ENCODE measurements at regions not wholly inside any gene's neighbourhood (a gene's known extent, or its start where the extent isn't known, plus 50 kb on each side); places are given as distances from the start of the nearest gene placed in this dataset.

DNA sequence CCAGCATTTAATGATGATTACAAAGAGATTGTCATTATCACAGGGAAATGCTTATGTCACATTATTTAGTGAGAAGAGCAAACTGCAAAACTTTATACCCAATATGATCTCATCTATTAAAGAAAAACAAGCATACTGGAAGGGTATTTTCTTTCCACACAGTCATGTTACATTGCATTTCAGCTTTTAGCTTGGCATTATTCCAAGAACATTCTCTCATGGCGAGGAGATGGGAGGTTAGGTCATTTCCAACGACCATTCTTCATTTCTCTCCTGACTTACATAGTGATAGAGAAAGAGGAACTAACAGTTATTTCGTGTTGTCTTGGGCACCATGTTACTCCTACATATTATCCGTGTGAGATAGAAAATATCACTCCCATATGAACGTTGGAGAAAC lies 309.4 kb upstream of the XYLT1 start (continued):
- TF ChIP-seq, protein P1, sequence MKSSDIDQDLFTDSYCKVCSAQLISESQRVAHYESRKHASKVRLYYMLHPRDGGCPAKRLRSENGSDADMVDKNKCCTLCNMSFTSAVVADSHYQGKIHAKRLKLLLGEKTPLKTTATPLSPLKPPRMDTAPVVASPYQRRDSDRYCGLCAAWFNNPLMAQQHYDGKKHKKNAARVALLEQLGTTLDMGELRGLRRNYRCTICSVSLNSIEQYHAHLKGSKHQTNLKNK (CRISPR knock-in tag; IDR thresholded peaks at IDR 0.05): no peak
- TF ChIP-seq SOX15 (CRISPR knock-in tag; IDR thresholded peaks at IDR 0.05) (no peak), TP53 (CRISPR knock-in tag; IDR thresholded peaks at IDR 0.05) (no peak), ZNF219 (CRISPR knock-in tag; IDR thresholded peaks at IDR 0.05; ENCODE audit: borderline replicate concordance) (no peak), SMAD3 (CRISPR knock-in tag; IDR thresholded peaks at IDR 0.05; ENCODE audit: borderline replicate concordance) (no peak), FOXJ3 (CRISPR knock-in tag; IDR thresholded peaks at IDR 0.05; ENCODE audit: borderline replicate concordance) (no peak), ESRRA (CRISPR knock-in tag; IDR thresholded peaks at IDR 0.05; ENCODE audit: borderline replicate concordance) (no peak), MYBL2 (CRISPR knock-in tag; IDR thresholded peaks at IDR 0.05) (no peak), FOXP1 (CRISPR knock-in tag; IDR thresholded peaks at IDR 0.05; ENCODE audit: borderline replicate concordance) (no peak), ZNF416 (CRISPR knock-in tag; IDR thresholded peaks at IDR 0.05) (no peak)
- TF ChIP-seq, protein P2, sequence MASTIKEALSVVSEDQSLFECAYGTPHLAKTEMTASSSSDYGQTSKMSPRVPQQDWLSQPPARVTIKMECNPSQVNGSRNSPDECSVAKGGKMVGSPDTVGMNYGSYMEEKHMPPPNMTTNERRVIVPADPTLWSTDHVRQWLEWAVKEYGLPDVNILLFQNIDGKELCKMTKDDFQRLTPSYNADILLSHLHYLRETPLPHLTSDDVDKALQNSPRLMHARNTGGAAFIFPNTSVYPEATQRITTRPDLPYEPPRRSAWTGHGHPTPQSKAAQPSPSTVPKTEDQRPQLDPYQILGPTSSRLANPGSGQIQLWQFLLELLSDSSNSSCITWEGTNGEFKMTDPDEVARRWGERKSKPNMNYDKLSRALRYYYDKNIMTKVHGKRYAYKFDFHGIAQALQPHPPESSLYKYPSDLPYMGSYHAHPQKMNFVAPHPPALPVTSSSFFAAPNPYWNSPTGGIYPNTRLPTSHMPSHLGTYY (CRISPR knock-in tag; IDR thresholded peaks at IDR 0.05): no peak
- TF ChIP-seq, protein P3, sequence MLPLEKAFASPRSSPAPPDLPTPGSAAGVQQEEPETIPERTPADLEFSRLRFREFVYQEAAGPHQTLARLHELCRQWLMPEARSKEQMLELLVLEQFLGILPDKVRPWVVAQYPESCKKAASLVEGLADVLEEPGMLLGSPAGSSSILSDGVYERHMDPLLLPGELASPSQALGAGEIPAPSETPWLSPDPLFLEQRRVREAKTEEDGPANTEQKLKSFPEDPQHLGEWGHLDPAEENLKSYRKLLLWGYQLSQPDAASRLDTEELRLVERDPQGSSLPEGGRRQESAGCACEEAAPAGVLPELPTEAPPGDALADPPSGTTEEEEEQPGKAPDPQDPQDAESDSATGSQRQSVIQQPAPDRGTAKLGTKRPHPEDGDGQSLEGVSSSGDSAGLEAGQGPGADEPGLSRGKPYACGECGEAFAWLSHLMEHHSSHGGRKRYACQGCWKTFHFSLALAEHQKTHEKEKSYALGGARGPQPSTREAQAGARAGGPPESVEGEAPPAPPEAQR (CRISPR knock-in tag; IDR thresholded peaks at IDR 0.05): no peak

DNA sequence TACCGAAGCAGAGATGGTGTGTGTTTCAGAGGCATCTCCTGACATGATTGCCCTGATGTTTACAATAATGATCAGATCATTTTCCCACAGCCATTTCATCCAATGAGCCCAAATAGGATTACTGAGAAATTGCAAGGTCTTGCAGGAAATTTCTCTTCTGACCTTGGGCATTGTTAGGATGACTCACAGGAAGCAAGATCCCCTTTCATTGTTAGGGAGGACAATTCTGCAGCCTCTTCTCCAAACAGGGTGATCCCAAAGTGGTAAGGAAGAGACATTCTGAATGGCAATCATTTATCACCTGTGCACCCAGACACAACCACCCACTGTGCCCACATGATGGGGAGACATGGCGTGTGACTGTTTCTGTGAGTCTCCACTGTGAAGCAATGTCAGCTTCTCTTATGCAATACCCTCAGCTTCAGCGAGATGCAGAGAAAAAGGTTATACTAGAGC lies 306.7 kb upstream of the XYLT1 start:
- Mint-ChIP-seq H3K4me3 (no peak overlapping the region), H3K4me1 (peaks cover 17% of the 10 kb centered on the region), H3K36me3 (no peaks in the 10 kb centered on the region), H3K27me3 (ENCODE audit: low read depth) (no peaks in the 10 kb centered on the region), H3K9me3 (peaks cover 8% of the 10 kb centered on the region), H3K27ac (no peak overlapping the region)
- ATAC-seq (no peak), DNase-seq (ENCODE audit: low spot score) (no peak)
- TF ChIP-seq, protein P3 (CRISPR knock-in tag; IDR thresholded peaks at IDR 0.05): no peak
- TF ChIP-seq ESRRA (CRISPR knock-in tag; IDR thresholded peaks at IDR 0.05; ENCODE audit: borderline replicate concordance) (no peak), SP1 (CRISPR knock-in tag; conservative IDR thresholded peaks at IDR 0.05) (no peak), ZNF671 (CRISPR knock-in tag; IDR thresholded peaks at IDR 0.05) (no peak), HMGA2 (CRISPR knock-in tag; IDR thresholded peaks at IDR 0.05) (no peak)
- TF ChIP-seq, protein P4, sequence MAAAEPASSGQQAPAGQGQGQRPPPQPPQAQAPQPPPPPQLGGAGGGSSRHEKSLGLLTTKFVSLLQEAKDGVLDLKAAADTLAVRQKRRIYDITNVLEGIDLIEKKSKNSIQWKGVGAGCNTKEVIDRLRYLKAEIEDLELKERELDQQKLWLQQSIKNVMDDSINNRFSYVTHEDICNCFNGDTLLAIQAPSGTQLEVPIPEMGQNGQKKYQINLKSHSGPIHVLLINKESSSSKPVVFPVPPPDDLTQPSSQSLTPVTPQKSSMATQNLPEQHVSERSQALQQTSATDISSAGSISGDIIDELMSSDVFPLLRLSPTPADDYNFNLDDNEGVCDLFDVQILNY (CRISPR knock-in tag; IDR thresholded peaks at IDR 0.05): no peak
- TF ChIP-seq, protein P5, sequence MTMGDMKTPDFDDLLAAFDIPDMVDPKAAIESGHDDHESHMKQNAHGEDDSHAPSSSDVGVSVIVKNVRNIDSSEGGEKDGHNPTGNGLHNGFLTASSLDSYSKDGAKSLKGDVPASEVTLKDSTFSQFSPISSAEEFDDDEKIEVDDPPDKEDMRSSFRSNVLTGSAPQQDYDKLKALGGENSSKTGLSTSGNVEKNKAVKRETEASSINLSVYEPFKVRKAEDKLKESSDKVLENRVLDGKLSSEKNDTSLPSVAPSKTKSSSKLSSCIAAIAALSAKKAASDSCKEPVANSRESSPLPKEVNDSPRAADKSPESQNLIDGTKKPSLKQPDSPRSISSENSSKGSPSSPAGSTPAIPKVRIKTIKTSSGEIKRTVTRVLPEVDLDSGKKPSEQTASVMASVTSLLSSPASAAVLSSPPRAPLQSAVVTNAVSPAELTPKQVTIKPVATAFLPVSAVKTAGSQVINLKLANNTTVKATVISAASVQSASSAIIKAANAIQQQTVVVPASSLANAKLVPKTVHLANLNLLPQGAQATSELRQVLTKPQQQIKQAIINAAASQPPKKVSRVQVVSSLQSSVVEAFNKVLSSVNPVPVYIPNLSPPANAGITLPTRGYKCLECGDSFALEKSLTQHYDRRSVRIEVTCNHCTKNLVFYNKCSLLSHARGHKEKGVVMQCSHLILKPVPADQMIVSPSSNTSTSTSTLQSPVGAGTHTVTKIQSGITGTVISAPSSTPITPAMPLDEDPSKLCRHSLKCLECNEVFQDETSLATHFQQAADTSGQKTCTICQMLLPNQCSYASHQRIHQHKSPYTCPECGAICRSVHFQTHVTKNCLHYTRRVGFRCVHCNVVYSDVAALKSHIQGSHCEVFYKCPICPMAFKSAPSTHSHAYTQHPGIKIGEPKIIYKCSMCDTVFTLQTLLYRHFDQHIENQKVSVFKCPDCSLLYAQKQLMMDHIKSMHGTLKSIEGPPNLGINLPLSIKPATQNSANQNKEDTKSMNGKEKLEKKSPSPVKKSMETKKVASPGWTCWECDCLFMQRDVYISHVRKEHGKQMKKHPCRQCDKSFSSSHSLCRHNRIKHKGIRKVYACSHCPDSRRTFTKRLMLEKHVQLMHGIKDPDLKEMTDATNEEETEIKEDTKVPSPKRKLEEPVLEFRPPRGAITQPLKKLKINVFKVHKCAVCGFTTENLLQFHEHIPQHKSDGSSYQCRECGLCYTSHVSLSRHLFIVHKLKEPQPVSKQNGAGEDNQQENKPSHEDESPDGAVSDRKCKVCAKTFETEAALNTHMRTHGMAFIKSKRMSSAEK (CRISPR knock-in tag; IDR thresholded peaks at IDR 0.05; ENCODE audit: borderline replicate concordance): no peak
- CTCF ChIA-PET: no interaction called here
- POLR2A ChIA-PET: no interaction called here

All from WTC11 (cell line).